CD4-positive, alpha-beta T cell treated with Interleukin-21 for 1 hour (primary cell): ENCODE measurements at regions not wholly inside any gene's neighbourhood (a gene's known extent, or its start where the extent isn't known, plus 50 kb on each side); places are given as distances from the start of the nearest gene placed in this dataset.

Source experiments
- DNase-seq: peaks from one replicate; pipeline ENCODE4 v3.0.0-alpha.2; 2020

DNA sequence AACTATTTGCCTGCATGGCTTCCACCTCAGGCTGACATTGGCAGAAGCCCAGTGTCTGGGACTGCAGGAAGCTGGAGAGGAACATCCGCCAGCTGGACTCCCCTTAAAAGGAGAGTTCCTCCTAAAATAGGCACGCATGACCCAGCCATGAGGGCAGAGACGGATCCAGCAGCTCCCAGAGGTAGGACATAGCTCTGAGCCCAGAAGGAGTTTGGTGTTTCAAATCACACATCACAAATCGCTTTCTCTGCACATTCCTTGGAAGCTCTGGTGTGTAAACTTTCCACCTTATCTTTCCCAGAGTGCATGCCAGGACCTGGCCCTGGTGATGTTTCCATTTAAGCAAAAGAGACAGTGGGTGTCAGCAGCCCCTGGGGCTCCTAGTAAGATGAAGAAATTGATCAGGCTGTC is 231.1 kb upstream of the CDH5 start:
- no peak for DNase-seq

DNA sequence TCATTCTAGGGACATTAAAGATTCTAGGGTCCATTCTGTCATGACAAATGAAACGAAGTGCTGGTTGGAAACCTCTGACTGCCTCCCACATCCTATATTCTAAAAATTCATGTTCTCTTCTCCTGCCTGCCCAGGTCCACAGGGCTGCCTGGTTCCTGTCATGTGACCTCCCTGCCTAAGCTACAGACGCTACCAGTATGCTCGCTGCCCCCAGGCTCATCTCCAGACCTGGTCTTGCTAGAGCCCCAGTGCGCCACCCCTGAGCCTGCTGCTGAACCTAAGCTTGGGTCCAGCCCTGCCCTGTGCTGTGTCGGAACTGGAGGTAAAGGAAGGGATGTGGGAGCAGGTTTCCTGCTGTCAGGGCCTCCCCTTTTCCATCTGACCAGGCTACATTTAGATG is 231.6 kb upstream of the CDH5 start:
- no peak for DNase-seq

DNA sequence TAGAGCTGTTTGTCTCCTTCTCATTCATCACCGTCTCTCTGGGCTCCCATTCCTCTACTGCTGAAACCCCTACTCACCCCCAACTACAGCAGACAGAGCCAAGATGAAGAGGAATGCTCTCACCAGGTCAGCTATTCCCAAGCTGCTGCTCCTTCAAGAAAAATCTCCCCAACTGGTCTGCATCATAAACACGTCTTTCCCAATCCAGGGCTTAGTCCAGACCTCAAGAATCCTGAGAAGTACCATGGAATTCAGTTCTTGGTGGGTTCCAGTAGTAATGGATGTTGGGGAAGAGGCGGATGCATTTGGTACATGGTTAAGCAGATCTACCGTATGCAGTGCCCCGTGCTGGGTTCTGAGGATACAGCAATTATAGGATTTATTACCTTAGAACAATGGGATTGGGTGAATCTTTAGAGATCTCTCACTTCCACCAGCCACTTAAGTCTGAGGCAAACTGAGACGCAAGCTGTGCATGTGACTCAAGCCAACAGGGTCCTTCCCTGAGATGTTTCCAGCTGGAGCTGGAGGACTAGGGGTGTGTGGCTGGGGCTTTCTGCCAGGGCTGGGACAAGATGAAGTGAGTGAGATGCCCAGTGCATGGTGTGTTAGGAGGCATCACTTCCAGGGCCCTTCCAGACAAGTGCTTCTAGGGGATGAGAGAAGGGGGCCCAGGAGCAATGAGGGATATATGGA is 232.7 kb upstream of the CDH5 start:
- no peak for DNase-seq

DNA sequence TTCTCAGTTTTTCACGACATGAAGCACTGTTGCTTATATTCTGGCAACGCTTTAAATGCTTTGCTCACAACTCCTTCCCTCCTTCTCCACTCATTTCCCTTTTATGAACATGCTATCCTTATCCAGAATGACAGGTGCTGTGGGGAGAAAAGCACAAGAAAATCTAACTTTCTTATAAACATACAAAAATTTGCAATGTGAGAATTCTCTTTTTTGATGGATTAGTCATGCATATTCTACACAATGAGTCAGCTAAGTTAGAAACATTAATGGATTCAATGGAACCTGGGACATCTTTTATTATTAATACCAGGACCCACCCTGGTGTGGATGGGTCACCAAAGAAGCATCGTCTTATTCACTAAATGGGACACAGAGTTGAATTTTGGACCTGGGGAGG is 234.6 kb upstream of the CDH5 start:
- no peak for DNase-seq

DNA sequence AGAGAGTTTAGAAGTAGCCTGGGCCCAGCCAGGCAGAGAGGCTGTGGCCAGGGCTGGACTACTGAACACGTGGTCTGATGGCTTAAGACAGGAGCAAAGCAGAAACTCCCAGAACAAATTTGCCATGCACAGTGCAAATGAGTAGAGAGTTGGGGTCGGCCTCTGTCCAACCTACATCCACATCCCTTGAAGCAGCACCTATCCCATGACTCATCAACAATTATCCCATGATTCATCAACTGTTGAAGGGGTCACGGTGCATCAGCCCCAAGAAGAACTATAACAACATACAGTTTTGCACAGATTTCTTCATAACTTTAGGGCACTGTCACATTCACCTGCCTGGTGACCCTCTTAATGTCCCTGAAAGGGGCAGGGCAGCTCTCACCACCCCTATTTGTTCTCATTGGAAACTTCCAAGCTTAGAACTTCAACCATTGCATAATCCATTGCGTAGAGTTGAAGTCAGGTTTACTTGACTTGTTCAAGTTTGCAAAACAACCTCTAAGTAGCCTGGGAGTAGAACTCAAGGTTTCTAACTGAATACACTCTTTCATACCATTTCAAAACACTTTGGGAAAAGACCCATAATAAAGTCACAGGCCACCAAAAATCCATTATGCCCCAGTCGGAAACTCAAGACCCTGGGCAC is 235.2 kb upstream of the CDH5 start:
- no peak for DNase-seq

DNA sequence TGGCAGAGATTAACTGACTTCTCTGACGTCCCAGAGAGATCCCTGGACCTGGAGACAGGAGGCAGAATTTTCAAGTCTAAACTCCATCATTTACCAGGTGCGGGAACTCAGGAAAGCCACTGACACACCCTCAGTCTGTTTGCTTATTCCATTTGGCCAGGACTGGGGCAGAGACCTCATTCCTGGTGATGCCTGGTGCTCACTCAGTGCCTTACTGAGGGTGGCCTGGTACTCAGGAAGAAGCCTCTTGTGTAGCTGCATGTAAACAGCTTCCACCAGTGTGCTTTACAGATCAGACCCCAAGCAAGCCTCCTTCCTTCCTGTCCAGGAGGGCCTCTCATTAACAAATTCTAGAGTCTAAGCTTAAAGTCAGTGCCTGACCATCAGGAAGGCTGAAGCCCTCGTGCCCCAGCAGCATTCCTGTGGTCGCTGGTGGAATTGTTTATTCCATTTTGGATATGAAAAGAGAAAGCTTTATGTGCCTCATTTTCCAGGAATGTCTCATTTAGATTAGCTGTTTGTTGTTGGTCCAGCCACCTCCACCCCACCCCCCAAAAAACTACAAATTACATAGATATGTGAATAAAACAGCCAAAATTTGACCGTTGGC is 236.1 kb upstream of the CDH5 start:
- no peak for DNase-seq

DNA sequence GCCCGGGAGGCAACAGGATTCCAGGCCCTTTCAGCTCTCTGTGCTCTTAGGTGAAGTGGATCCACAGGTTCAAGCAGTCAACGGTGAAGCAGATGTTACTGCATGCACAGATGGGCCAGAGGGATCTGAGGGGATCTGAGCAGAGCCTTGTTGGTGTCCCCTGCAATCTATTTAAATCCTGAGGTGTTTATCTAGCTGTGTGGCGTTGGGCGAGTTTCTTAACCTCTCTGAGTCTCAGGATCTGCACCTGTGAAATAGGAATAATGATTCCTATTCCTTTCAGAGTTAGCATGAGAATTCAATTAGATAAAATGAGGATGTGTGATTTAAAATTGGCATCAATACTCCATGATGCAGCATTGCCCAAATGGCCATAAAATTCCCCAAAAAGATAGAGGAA is 237.3 kb upstream of the CDH5 start:
- no peak for DNase-seq

DNA sequence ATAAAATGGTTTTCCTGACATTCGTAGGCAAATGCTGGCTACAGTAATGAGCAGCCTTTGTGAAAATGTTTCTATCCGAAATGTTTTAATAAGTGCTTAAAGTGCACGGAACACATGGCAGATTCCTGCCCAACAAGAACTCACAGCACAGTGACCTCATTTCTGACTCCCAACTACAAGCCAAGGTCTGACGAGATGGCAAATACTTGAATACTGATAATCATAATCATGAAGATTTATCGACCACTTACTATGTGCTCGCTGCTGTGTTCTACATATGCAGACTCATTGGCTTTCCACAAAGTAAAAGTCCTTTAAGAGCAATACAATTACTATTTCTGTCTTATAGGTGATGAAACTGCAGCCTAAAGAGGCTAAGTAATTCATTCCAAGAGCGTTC is 238.1 kb upstream of the CDH5 start:
- DNase-seq, result no peak

DNA sequence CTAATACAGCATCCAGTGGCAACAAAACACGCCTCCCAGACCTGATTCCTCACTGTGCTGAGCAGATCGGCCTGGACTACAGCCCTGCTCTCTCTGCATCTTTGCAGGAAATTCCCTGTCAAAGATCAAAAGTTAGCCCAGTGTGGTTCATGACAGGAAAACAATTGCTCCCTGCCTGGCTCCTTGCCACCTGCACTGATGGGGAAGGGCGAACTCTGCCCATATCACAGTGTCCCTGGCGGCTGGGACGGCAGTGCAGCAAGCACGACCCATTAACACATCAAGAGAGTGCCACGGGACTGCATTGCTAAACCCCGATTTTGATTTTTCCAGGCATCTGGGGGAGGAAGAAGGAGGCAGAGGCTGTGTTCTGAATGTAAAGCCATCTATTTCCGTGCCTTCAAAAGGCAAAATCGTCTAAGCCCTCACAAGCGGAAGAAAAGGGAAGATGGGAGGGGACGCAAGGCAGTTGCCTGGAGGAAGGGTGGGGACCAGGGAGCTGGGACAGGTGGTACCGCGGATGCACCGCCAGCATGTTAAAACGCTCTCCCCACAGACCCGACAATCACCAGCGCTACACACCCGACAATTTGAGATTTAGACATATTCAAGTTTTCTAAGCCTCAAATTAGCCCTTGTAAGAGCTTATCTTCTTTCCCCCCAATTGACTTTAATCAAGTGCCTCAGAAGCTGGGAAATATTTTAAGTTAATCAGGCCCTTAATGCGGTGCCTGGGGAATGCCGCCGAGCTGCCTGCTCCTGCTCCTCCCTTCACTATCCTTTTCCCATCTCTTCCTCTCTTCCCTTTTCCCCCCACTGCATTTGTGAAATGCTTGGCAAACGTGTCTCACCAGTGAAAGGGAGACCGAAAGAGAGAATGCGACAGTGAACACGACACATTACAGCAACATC is 238.8 kb upstream of the CDH5 start:
- no peak for DNase-seq

DNA sequence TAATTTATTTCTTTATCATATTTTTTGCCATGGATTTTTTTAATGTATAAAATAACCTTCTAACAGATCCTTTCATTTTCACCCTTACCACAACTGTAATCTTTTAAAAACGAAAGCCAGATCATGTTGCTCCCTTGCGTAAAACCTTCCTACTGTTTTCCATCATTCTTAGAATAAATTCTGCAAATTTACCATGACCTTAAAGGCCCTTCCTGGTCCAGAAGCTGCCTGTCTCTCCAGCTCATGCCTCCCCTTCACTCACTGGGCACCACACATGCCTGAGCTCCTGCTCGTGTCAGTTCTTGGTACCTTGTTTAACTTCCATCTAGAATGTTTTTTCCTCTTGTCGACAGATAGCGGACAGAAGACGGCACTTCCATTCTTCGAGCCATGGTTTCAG is 245.0 kb upstream of the CDH5 start:
- DNase-seq, result no peak

DNA sequence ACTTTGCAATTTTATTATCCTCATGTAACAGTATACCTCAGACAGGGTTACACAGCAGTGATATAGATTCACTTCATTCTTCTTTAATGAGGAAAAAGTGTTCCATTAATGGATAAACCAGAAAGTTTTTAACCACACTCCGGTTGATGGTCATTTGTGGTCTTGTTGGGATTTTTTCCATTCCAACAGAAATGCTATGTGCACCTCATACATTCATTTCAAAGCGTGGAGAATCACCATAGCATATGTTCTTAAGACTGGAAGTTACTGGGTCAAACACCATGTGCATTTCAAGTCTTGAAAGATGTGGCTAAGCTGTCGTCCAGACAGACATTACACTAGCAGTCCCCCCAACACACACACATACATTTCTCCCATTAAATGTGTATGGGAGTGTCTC is 245.8 kb upstream of the CDH5 start:
- DNase-seq, result no peak

DNA sequence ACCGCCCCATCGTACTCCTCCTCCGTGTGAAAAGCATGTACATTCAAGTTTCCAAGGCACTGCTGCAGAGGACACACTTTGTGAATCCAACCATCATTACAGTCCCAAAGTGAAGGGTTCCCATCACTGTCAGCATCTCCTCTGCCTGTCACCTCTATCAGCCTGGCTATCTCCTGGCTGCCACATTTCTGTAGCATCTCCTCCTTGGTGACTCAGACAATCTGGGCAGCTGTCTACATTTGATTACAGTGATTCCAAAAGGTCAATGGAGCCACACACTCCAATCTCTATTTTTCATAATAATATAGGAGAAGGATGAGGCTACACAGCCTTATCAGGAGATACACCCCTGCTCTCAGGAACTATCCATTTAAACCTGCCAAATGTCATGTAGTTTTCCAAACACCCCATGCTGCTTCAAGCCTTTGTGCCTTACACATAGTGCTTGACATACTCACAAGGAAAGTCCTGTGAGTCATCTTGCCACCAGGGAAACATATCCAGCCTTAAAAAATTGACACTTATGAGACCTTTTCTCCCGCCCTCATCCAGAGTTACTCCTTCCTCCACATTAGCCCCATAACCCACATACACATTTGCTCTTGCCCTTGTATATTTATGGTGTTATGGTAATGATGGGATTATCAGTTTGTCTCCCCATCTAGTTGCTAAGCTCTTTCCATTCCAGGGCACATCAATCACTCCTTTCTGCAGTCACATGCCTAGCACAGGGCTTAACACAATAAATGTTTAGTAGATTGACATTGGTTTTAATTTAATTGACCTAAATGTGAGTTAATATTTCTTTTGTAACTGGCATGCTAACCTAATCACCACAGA is 250.1 kb upstream of the CDH5 start:
- no peak for DNase-seq

DNA sequence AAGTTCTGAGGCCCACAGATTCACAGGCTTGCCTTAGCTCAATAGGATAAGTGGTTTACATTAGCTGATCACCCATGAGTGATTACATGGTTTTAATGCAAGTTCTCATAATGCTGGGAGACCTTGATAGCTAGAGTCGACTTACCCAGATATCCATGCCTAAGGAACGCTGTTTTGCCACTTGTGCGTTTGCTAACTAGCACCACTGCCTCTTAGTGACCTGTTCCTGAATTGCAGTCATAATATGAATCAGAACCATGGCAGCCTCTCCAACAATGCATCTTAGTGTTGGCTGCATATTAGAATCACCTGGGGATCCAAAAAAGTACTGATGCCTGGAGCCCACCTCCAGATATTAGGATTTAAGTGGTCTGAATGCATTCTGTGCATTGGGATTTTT is 251.1 kb upstream of the CDH5 start:
- DNase-seq, result no peak

DNA sequence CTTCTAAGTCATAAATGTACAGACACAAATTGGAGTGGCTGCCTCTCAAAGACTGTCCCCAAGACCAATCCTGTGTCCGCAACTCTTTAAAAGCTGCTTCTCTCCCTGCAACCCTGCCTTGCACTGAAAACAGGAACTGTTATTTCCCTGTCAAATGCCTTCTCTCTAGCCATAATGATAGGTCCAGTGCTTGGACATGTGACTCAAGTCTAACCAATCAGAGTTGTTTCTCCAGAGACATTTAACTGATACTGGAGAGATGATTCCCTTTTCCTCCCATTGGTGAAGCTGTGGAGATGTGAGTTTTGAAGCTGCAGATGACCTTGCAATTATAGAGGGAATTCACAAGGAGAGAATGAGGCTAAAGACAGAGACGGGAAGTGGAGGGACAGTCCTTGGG is 253.3 kb upstream of the CDH5 start:
- no peak for DNase-seq

DNA sequence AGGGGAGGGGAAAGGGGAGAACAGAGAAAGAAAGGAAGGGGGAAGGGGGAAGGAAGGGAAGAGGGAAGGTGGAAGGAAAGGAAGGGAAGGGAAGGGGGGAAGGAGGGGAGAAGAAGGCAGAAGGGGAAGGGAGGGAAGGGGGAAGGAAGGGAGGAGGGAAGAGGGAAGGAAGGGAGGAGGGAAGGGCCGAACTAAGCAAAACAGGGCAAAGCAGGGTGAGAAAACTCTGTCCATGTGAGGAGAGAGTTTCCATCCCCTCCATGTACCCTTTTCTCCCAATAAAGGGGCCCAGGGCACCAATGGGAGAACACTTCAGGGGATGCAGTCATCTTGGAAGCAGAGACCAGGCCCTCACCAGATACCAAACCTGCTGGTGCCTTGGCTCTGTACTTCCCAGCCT is 256.8 kb upstream of the CDH5 start:
- no peak for DNase-seq

DNA sequence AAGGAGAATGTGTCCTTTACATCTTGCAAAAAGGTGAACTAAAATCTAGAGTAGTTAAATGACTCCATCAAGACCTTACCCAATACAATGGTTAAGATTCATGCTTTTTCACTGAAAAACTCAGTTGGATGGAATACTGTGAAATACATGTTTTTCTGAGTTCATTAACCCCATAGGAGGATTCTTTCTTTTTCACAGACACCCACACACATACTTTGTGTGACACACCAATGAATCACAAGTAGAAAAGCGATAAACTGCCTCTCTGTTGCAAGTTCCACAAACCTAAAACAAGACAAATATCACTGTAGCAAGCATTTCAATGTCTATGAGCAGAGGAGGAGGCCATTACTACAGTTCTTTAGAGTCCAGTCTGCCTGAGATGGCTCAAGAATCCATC is 258.8 kb upstream of the CDH5 start:
- no peak for DNase-seq

DNA sequence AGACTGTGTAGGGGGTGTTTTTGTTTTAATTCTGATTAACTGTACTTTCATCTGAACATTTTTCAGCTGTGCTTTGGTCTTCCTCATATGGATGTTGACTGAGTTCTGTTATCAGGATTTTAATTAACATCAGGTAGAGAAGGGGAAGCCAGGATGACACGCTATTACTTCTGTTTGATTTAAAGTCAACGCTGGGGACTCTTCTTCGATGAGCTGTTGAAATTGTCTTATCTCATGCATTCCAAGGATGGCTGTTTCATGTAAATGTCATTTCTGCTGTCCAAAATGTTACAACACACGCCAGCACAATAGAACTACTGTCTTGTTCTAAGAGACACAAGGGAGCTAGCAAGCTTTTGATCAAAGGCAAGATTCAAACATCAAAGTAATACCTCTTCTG is 263.3 kb upstream of the CDH5 start:
- no peak for DNase-seq

DNA sequence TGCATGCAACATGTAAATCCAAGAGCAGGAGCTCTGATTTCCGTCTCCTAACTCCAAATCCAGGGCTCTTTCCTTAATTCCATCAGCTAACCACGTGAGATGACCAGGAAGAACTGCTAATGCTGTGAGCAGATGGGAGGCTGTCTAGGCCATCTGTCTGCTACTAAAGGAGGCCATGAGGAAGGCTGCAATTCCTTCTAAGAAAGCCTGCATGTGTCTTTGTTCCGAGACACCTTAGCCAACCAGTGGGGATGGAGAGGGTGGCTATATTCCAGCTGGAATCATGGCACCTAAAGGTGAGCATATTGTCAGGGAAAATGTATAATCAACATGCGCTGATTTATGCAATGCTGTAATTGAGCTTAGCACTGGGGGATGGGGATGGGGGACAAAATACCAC is 267.2 kb upstream of the CDH5 start:
- no peak for DNase-seq

DNA sequence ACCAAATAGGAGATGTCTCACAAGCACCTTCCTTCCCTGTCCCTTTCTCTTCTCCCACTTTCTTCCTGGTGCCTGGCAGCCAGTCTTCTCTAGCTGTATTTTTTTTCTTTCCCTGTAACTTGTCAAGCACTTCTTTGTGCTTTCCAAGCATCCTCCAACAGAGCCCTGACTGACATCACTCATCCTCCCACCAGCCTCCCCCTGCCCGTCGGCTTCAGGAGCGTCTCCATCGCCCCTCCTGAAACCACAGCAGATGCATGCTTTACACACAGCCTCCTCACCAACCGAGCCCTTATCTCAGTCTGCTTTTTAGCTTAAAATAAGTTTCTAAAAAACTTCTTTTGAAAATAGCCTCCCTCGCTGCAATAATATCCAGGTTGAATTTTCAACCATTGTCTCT is 268.7 kb upstream of the CDH5 start:
- no peak for DNase-seq

DNA sequence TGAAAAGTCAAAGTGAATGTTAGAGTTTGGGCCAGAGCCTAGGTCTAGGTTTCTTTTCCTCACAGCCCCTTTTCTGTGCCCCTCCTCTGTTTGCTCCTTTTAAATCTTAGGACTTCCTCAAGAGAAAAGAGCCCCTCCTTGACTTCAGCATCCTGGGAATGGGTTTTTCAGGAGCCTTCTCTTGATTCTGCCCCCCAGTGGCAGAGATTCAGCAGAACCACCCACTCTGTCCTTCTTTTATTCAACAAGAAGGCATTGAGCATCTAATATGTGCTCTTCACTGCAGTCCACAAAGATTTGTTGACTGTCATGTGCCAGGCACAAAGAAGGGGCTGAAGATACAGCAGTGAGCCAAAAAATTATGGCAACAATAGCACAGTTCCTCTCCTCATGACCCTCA is 270.8 kb upstream of the CDH5 start:
- DNase-seq, result no peak

DNA sequence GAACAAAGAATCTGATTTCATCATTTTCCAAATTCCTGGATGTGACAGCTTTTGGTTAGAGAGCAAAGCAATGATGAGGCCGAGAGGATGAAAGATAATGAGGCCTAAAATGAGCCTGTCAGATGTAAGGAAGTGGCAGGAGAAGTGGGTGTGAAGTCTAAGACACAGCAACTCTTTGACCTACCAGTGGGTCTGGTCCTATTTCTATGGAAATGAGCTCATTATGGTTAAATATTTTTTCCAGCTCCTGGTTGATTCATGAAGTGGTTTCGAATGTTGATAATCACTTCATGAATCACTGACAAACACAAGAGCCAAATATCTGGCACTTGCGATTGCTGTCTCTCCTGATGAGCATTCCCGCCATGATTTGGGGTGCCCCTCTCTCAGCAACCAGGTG is 273.3 kb upstream of the CDH5 start:
- no peak for DNase-seq

DNA sequence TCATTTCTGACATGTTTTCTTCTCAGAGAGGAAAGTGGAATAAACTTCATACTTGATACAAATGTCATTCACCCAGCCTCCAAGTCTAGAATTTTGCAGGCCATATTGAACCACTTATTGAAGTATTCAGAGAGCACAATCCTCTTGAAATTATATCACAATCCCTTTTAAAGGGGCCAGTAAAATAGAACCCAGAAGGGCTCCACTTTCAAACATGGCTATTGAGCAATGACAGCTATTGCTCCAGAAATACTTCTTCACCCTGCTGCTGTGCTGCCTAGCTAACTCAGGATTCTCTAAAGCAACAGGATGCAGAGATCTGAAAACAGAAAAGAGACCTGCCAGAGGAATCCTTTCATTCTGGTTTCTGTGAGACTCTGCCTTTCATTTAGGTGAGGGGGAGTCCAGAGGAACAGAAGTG is 275.0 kb upstream of the CDH5 start:
- DNase-seq, result no peak

DNA sequence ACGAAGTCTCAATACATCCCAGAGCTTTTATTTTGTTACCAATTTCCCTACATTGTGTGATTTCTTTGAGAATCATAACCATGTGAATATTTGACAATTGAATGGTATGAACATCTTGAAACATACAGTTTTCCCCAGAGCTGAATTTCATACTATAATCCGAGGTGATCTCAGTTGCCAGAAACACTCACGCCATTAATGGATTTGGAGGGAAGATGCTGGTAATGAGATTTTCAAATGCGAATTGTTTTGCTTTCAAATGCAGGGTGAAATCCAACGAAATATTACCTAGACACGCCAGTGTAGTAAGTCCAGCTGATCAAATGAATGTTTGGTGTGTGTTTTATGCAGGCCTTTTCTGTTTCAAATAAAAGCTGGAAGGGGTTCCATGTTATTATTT is 277.8 kb upstream of the CDH5 start:
- DNase-seq, result no peak
